Endodermal cell (in vitro differentiated cells): ENCODE measurements at regions not wholly inside any gene's neighbourhood (a gene's known extent, or its start where the extent isn't known, plus 50 kb on each side); places are given as distances from the start of the nearest gene placed in this dataset.

ENCODE experiments used
- DNase-seq: peaks from one replicate; pipeline ENCODE4 v3.0.0-alpha.2; 2017
- H3K27ac ChIP-seq: 2 replicates; pipeline ENCODE4 v1.5.1; 2013; ENCODE audit warnings: mild to moderate bottlenecking, low read depth, low read length, moderate library complexity
- H3K27me3 ChIP-seq: 2 replicates; pipeline ENCODE4 v1.6.1; 2013; ENCODE audit warnings: mild to moderate bottlenecking, low read length, moderate library complexity; ENCODE audit not compliant: insufficient read depth, control insufficient read depth, poor library complexity, severe bottlenecking
- H3K36me3 ChIP-seq: 2 replicates; pipeline ENCODE4 v1.7.0; 2013; ENCODE audit warnings: mild to moderate bottlenecking, low read length, moderate library complexity; ENCODE audit not compliant: control insufficient read depth, insufficient read depth
- H3K4me1 ChIP-seq: one replicate; pipeline ENCODE4 v1.7.0; 2013; ENCODE audit warnings: low read length; ENCODE audit not compliant: control insufficient read depth, insufficient read depth
- H3K4me3 ChIP-seq: 2 replicates; pipeline ENCODE4 v1.5.1; 2013; ENCODE audit warnings: mild to moderate bottlenecking, low read length, moderate library complexity
- H3K9ac ChIP-seq: 2 replicates; pipeline ENCODE4 v1.6.1; 2013; ENCODE audit warnings: mild to moderate bottlenecking, low read length, moderate library complexity; ENCODE audit not compliant: poor library complexity, severe bottlenecking; ENCODE audit errors: extremely low read depth
- H3K9me3 ChIP-seq: 2 replicates; pipeline ENCODE4 v1.6.1; 2013; ENCODE audit warnings: mild to moderate bottlenecking, low read length, moderate library complexity; ENCODE audit not compliant: control insufficient read depth
- H3K27ac Mint-ChIP-seq: 2 replicates; pipeline ENCODE4 v1.8.0; 2020; ENCODE audit warnings: mixed read lengths
- H3K27me3 Mint-ChIP-seq: 2 replicates; pipeline ENCODE4 v1.8.0; 2021; ENCODE audit warnings: mild to moderate bottlenecking, mixed read lengths; ENCODE audit not compliant: insufficient read depth
- H3K36me3 Mint-ChIP-seq: 2 replicates; pipeline ENCODE4 v1.8.0; 2020; ENCODE audit warnings: low read depth, mixed read lengths
- H3K4me1 Mint-ChIP-seq: 2 replicates; pipeline ENCODE4 v1.8.0; 2020; ENCODE audit warnings: mixed read lengths
- H3K4me3 Mint-ChIP-seq: 2 replicates; pipeline ENCODE4 v1.8.0; 2020; ENCODE audit warnings: mild to moderate bottlenecking, moderate library complexity, mixed read lengths
- H3K9me3 Mint-ChIP-seq: 2 replicates; pipeline ENCODE4 v1.8.0; 2020; ENCODE audit warnings: mild to moderate bottlenecking, mixed read lengths
- WGBS, 2 experiments: methylation state at CpG; one replicate each; pipeline versions ENCODE4 v1.1.5 to v1.1.7; 2013; ENCODE audit warnings: missing lambda C conversion rate in 2 of 2, mixed read lengths in 1 of 2; ENCODE audit not compliant: insufficient coverage in 1 of 2, insufficient read length in 1 of 2; 5-methylcytosine and 5-hydroxymethylcytosine counted together
- TF ChIP-seq, protein P1 (sequence below): fragments of 200-600 bp; sonication (generic); conservative IDR thresholded peaks from 2 replicates; pipeline ENCODE4 v1.5.0; 2021; ENCODE audit warnings: antibody characterized with exemption, mild to moderate bottlenecking

DNA sequence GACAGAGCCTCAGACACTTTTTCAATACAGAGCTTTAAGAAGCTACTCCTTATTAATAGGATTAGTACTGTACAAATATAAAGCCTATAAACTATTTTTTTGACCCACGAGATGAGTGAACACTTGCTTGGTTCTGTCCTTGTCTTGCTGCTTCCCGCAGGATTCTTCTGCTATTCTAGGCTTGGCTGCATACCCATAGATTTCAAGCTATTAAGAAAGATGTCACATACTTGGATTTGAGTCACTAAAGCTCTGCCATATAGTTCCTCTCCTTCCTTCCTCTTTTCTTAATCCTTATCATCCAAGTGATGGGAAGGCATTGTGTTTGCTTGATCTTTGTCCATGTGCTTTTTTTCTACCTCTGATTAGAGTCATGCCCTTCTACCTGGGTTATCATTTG is 361.2 kb upstream of the TRPC7 start:
- Histone ChIP-seq H3K4me3 (no peak overlapping the region), H3K9ac (no peak overlapping the region), H3K36me3 (no peaks in the 10 kb centered on the region), H3K27ac (no peak overlapping the region), H3K27me3 (no peaks in the 10 kb centered on the region), H3K9me3 (no peaks in the 10 kb centered on the region), H3K4me1 (no peaks in the 10 kb centered on the region)
- DNase-seq = no peak
- Mint-ChIP-seq H3K9me3 (no peaks in the 10 kb centered on the region), H3K27ac (no peak overlapping the region), H3K27me3 (no peaks in the 10 kb centered on the region), H3K4me1 (peaks cover 11% of the 10 kb centered on the region), H3K36me3 (no peaks in the 10 kb centered on the region), H3K4me3 (no peak overlapping the region)
- TF ChIP-seq, protein P1, sequence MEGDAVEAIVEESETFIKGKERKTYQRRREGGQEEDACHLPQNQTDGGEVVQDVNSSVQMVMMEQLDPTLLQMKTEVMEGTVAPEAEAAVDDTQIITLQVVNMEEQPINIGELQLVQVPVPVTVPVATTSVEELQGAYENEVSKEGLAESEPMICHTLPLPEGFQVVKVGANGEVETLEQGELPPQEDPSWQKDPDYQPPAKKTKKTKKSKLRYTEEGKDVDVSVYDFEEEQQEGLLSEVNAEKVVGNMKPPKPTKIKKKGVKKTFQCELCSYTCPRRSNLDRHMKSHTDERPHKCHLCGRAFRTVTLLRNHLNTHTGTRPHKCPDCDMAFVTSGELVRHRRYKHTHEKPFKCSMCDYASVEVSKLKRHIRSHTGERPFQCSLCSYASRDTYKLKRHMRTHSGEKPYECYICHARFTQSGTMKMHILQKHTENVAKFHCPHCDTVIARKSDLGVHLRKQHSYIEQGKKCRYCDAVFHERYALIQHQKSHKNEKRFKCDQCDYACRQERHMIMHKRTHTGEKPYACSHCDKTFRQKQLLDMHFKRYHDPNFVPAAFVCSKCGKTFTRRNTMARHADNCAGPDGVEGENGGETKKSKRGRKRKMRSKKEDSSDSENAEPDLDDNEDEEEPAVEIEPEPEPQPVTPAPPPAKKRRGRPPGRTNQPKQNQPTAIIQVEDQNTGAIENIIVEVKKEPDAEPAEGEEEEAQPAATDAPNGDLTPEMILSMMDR = no peak
- WGBS, 2 experiments = 85 to 94% methylated on average over 2 of the region's 2 CpGs

DNA sequence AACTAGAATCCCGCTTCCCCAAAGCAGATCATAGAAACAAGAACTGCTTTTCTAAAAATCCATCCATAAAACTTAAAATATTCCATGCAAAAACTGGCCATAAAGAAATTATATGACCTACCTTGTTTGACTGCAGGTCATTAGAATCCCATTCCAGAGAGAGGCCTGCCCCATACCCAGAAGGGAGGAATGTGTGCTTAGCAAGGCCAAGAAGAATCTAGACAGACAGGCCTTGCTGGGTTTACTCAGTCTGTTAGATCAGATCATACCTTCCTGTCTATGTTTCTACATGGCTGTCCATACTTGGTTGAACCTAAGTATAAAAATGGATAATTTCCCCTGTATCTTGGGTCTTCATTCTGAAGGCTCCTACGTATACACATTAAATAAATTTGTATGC is 358.8 kb upstream of the TRPC7 start:
- no peak for DNase-seq
- no peak overlapping the region for H3K27ac ChIP-seq
- TF ChIP-seq, protein P1 = no peak
- no peaks in the 10 kb centered on the region for H3K9me3 ChIP-seq
- peaks cover 6% of the 10 kb centered on the region for H3K4me1 Mint-ChIP-seq
- no peak overlapping the region for H3K4me3 ChIP-seq
- no peak overlapping the region for H3K9ac ChIP-seq
- H3K4me3 Mint-ChIP-seq = no peak overlapping the region
- H3K27me3 ChIP-seq = no peaks in the 10 kb centered on the region
- WGBS, 2 experiments = 88 to 93% methylated on average over 1 to 2 of the region's 2 CpGs
- H3K27me3 Mint-ChIP-seq = no peaks in the 10 kb centered on the region
- no peaks in the 10 kb centered on the region for H3K36me3 Mint-ChIP-seq
- no peaks in the 10 kb centered on the region for H3K9me3 Mint-ChIP-seq
- H3K36me3 ChIP-seq = no peaks in the 10 kb centered on the region
- H3K27ac Mint-ChIP-seq = no peak overlapping the region
- no peaks in the 10 kb centered on the region for H3K4me1 ChIP-seq

DNA sequence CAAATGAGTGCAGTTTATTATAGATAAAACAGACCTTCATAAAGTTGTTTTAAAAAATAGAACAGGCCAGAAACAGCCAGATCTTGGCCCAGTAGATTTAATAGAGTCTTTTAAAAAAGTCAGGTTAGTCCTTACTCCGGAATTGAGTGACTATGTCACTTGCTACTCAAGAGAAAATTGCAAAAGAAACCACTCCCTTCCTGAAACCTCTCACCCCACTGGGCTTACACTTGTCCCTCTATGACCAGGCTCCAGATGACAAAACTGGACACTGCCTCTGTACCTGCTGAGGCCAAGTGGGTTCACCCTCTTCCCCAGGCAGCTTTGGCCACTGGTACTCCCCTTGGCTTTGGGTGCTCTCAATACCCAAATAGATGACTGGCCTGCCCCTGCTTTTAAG is 357.2 kb upstream of the TRPC7 start:
- H3K27ac Mint-ChIP-seq = no peak overlapping the region
- Histone ChIP-seq H3K9me3 (no peaks in the 10 kb centered on the region), H3K4me1 (no peaks in the 10 kb centered on the region), H3K9ac (no peak overlapping the region), H3K36me3 (no peaks in the 10 kb centered on the region), H3K4me3 (no peak overlapping the region), H3K27ac (no peak overlapping the region), H3K27me3 (no peaks in the 10 kb centered on the region)
- 100% methylated on average over 1 of the region's 1 CpG; no CpG with 5 or more reads in 1 of the 2 experiments for WGBS, 2 experiments
- TF ChIP-seq, protein P1 = no peak
- H3K27me3 Mint-ChIP-seq = no peaks in the 10 kb centered on the region
- DNase-seq = no peak
- H3K4me3 Mint-ChIP-seq = no peak overlapping the region
- no peaks in the 10 kb centered on the region for H3K4me1 Mint-ChIP-seq
- no peaks in the 10 kb centered on the region for H3K9me3 Mint-ChIP-seq
- no peaks in the 10 kb centered on the region for H3K36me3 Mint-ChIP-seq
